K562 (cell line): ENCODE measurements at regions not wholly inside any gene's neighbourhood (a gene's known extent, or its start where the extent isn't known, plus 50 kb on each side); places are given as distances from the start of the nearest gene placed in this dataset.

Experiments
- ATAC-seq: fragments of 200-7000 bp; cut with Tn5 transposase; 3 replicates; pipeline ENCODE4 v1.9.1; 2020; ENCODE audit warnings: moderate library complexity
- BruUV-seq: library from RNA; stranded (reverse); fragments of 400-500 nt; replicated peaks from 2 replicates; lab custom pipeline; 2021; lab: Mats Ljungman, UMichigan
- CTCF ChIA-PET: fragments of 300-600 bp; formaldehyde crosslinking; extraction: SDS; loops from one replicate; lab custom pipeline; 2021; ENCODE audit warnings: low intra/inter-chr PET ratio; lab: Yijun Ruan, JAX
- POLR2A ChIA-PET: fragments of 300-600, 350-650 bp; sonication (Branson Sonifier 250); formaldehyde crosslinking; extraction: SDS; loops from one replicate; lab custom pipeline; 2021; ENCODE audit warnings: antibody characterized with exemption, inconsistent platforms; lab: Yijun Ruan, JAX
- DNase-seq, 4 experiments: peaks; one replicate each; pipeline versions ENCODE4 v3.0.0 to v3.0.0-alpha.2; 2011 to 2018; ENCODE audit warnings: low spot score in 3 of 4, mixed read lengths in 3 of 4; ENCODE audit errors: extremely low read depth in 1 of 4
- FAIRE-seq: peaks from 2 replicates; lab custom pipeline; 2011; peaks lifted over from hg19 to GRCh38; lab: Jason Lieb, UNC
- H2AFZ ChIP-seq: 2 replicates; pipeline ENCODE4 v1.6.0; 2011; ENCODE audit warnings: low read depth, low read length, control low read depth, inconsistent platforms
- H3K27ac ChIP-seq: fragments of 200-600 bp; 3 replicates; pipeline ENCODE4 v1.8.0; 2011; ENCODE audit warnings: low read depth, mild to moderate bottlenecking, control low read depth, inconsistent platforms, low read length, moderate library complexity, mixed read lengths; ENCODE audit errors: extremely low read depth
- H3K27me3 ChIP-seq, 2 experiments: fragments of 300-600 bp in 1 of 2; 2 replicates in 1 of 2; 3 replicates in 1 of 2; pipeline versions ENCODE4 v1.6.0 to v1.8.0; 2011; ENCODE audit warnings: inconsistent platforms in 2 of 2, low read length in 2 of 2, mild to moderate bottlenecking in 1 of 2, mixed read lengths in 1 of 2, moderate library complexity in 1 of 2; ENCODE audit not compliant: control insufficient read depth in 2 of 2, insufficient read depth in 2 of 2
- H3K36me3 ChIP-seq: fragments of 300-600 bp; 3 replicates; pipeline ENCODE4 v1.8.0; 2011; ENCODE audit warnings: mild to moderate bottlenecking, low read length, inconsistent platforms; ENCODE audit not compliant: control insufficient read depth, insufficient read depth
- H3K4me1 ChIP-seq, 2 experiments: fragments of 200-600 bp in 1 of 2; replicated peaks in 1 of 2; 2 replicates in 1 of 2; 3 replicates in 1 of 2; pipeline versions ENCODE4 v1.5.1 to v1.8.0; 2011; ENCODE audit warnings: inconsistent platforms in 2 of 2, low read length in 2 of 2, mild to moderate bottlenecking in 1 of 2, mixed read lengths in 1 of 2, moderate library complexity in 1 of 2; ENCODE audit not compliant: control insufficient read depth in 2 of 2, insufficient read depth in 2 of 2
- H3K4me2 ChIP-seq: 2 replicates; pipeline ENCODE4 v1.6.1; 2011; ENCODE audit warnings: low read length, control low read depth, inconsistent platforms, mixed read lengths; ENCODE audit not compliant: insufficient read depth
- H3K4me3 ChIP-seq: fragments of 200-600 bp; sonication (generic), shearing (Covaris generic); 2 replicates; pipeline ENCODE4 v1.5.1; 2016; ENCODE audit warnings: control low read depth, inconsistent platforms
- H3K79me2 ChIP-seq: fragments of 200-600 bp; 3 replicates; pipeline ENCODE4 v1.8.0; 2011; ENCODE audit warnings: low read length, inconsistent platforms; ENCODE audit not compliant: control insufficient read depth, insufficient read depth
- H3K9ac ChIP-seq, 2 experiments: 2 replicates each; pipeline versions ENCODE4 v1.6.0 to v1.6.1; 2011; ENCODE audit warnings: low read depth in 2 of 2, low read length in 2 of 2, control low read depth in 1 of 2, inconsistent platforms in 1 of 2, mild to moderate bottlenecking in 1 of 2, mixed read lengths in 1 of 2; ENCODE audit not compliant: insufficient read depth in 1 of 2
- H3K9me1 ChIP-seq: one replicate; pipeline ENCODE4 v1.6.0; 2011; ENCODE audit warnings: inconsistent platforms, mild to moderate bottlenecking, low read length, moderate library complexity; ENCODE audit not compliant: control insufficient read depth, insufficient read depth
- H3K9me3 ChIP-seq: replicated peaks from 2 replicates; pipeline ENCODE4 v1.5.1; 2011; ENCODE audit warnings: low read depth, low read length, inconsistent platforms; ENCODE audit not compliant: control insufficient read depth, insufficient read depth
- H4K20me1 ChIP-seq: replicated peaks from 2 replicates; pipeline ENCODE4 v1.6.1; 2011; ENCODE audit warnings: low read length, inconsistent platforms, mixed read lengths; ENCODE audit not compliant: control insufficient read depth, insufficient read depth
- ARID2 ChIP-seq: fragments of 450-650 bp; IDR thresholded peaks from 2 replicates; pipeline ENCODE4 v1.6.1; 2017; ENCODE audit warnings: antibody characterized with exemption, mild to moderate bottlenecking
- ARNT ChIP-seq, 2 experiments: fragments of 450-650 bp; IDR thresholded peaks; 2 replicates each; pipeline ENCODE4 v1.6.1; 2016; ENCODE audit warnings: mild to moderate bottlenecking in 1 of 2
- CCNT2 ChIP-seq: IDR thresholded peaks from 2 replicates; pipeline ENCODE4 v1.6.1; 2011; ENCODE audit warnings: borderline replicate concordance, low read depth, mild to moderate bottlenecking, moderate library complexity, mixed read lengths, low read length; ENCODE audit not compliant: insufficient read length; ENCODE audit errors: extremely low read depth
- FOXK2 ChIP-seq, 2 experiments: fragments of 450-650 bp; IDR thresholded peaks in 1 of 2; conservative IDR thresholded peaks in 1 of 2; 2 replicates each; pipeline ENCODE4 v1.6.1; 2016; ENCODE audit warnings: low read depth in 2 of 2, mild to moderate bottlenecking in 1 of 2
- HDAC1 ChIP-seq, 2 experiments: fragments of 450-650 bp; IDR thresholded peaks; 2 replicates each; pipeline ENCODE4 v1.6.1; 2016 to 2017; ENCODE audit warnings: inconsistent platforms in 1 of 2, mild to moderate bottlenecking in 1 of 2, moderate library complexity in 1 of 2
- HES1 ChIP-seq: fragments of 450-650 bp; IDR thresholded peaks from 2 replicates; pipeline ENCODE4 v1.6.1; 2016; ENCODE audit warnings: low read depth, mild to moderate bottlenecking, moderate library complexity
- MLLT1 ChIP-seq, 2 experiments: fragments of 450-650 bp; IDR thresholded peaks; 2 replicates each; pipeline ENCODE4 v1.6.1; 2016
- NBN ChIP-seq: fragments of 450-650 bp; IDR thresholded peaks from 2 replicates; pipeline ENCODE4 v1.6.1; 2016; ENCODE audit warnings: low read depth, mild to moderate bottlenecking
- PKNOX1 ChIP-seq: fragments of 450-650 bp; IDR thresholded peaks from 2 replicates; pipeline ENCODE4 v1.6.1; 2016
- RBBP5 ChIP-seq: fragments of 200-600 bp; sonication (generic); IDR thresholded peaks from 2 replicates; pipeline ENCODE4 v1.6.1; 2012; ENCODE audit warnings: borderline replicate concordance, mild to moderate bottlenecking, low read length, control low read depth, inconsistent platforms; ENCODE audit not compliant: insufficient read depth, poor library complexity, severe bottlenecking
- RBM34 ChIP-seq: fragments of 200-400 bp; formaldehyde crosslinking; IDR thresholded peaks from 2 replicates; pipeline ENCODE4 v1.6.1; 2018; ENCODE audit warnings: low read length, borderline replicate concordance; ENCODE audit not compliant: insufficient read depth
- SNRNP70 ChIP-seq: fragments of 200-400 bp; formaldehyde crosslinking; optimal IDR thresholded peaks from 2 replicates; pipeline ENCODE3; 2017; ENCODE audit warnings: low read depth, low read length
- STAG1 ChIP-seq: sonication (generic); formaldehyde crosslinking; IDR thresholded peaks from 2 replicates; pipeline ENCODE4 v1.5.0; 2020; ENCODE audit warnings: missing genetic modification reagents, borderline replicate concordance
- TAF7 ChIP-seq: fragments of 450-650 bp; IDR thresholded peaks from 2 replicates; pipeline ENCODE4 v1.6.1; 2016; ENCODE audit warnings: missing genetic modification characterization, missing compliant biosample characterization
- ZBTB49 ChIP-seq: sonication (generic); formaldehyde crosslinking; IDR thresholded peaks from 2 replicates; pipeline ENCODE4 v1.8.0; 2022; ENCODE audit warnings: missing genetic modification reagents, mild to moderate bottlenecking, borderline replicate concordance
- ZNF224 ChIP-seq: sonication (generic); formaldehyde crosslinking; IDR thresholded peaks from 2 replicates; pipeline ENCODE4 v1.8.0; 2022; ENCODE audit warnings: mild to moderate bottlenecking, missing genetic modification reagents
- WGBS: fragments of 100-300 bp; shearing (Covaris generic); methylation state at CpG from one replicate; pipeline ENCODE4 v1.1.6; 2016; ENCODE audit warnings: low coverage, mixed read lengths; ENCODE audit not compliant: insufficient coverage; ENCODE audit errors: missing lambda C conversion rate; 5-methylcytosine and 5-hydroxymethylcytosine counted together
- in situ Hi-C: fragments of 300-500 bp; cut with MboI; formaldehyde crosslinking; loops from 4 replicates; pipeline ENCODE4 v1.15.0; 2018; ENCODE audit warnings: inconsistent platforms, mixed read lengths
- intact Hi-C: fragments of 100-400 bp; cut with micrococcal nuclease; formaldehyde crosslinking; loops from 2 replicates; pipeline ENCODE4 v1.14.2; 2022

GRCh38 chr14:23814527-23815256 is 138.9 kb upstream of the DHRS4 start (continued):
- no peak for TF ChIP-seq ARID2

- FAIRE-seq (no peak), DNase-seq (no peak), ATAC-seq (no peak)
- ChIA-PET CTCF (no interaction called here), POLR2A (no interaction called here)
- WGBS, result 5% methylated on average over 5 of the region's 5 CpGs
- no peaks in the 10 kb centered on the region for H3K4me1 ChIP-seq
- H3K9me1 ChIP-seq, result no peaks in the 10 kb centered on the region
- in situ Hi-C loops (no loop called here), intact Hi-C loops (no loop called here)
- BruUV-seq, result no TSS peak
- no peak overlapping the region for H3K4me2 ChIP-seq
- H3K79me2 ChIP-seq, result no peaks in the 10 kb centered on the region
- no peaks in the 10 kb centered on the region for H3K36me3 ChIP-seq
- H3K27me3 ChIP-seq, result no peaks in the 10 kb centered on the region
- H3K9ac ChIP-seq, result no peak overlapping the region
- no peaks in the 10 kb centered on the region for H4K20me1 ChIP-seq
- H2AFZ ChIP-seq, result no peak overlapping the region
- no peaks in the 10 kb centered on the region for H3K9me3 ChIP-seq
- no peak overlapping the region for H3K27ac ChIP-seq
- H3K4me3 ChIP-seq, result no peak overlapping the region
- no peak for TF ChIP-seq FOXK2 (conservative IDR thresholded peaks at IDR 0.05 in 1 of 2, IDR thresholded peaks at IDR 0.05 in 1 of 2; ENCODE audit: low read depth in 2 of 2)
- TF ChIP-seq ARNT (IDR thresholded peaks at IDR 0.05), result no peak
- TF ChIP-seq MLLT1 (IDR thresholded peaks at IDR 0.05), result no peak
- no peak for TF ChIP-seq STAG1 (CRISPR knock-in tag)
- TF ChIP-seq HES1, result no peak
- TF ChIP-seq SNRNP70, result no peak
- no peak for TF ChIP-seq ZNF224 (CRISPR knock-in tag)
- no peak for TF ChIP-seq CCNT2
- no peak for TF ChIP-seq RBBP5
- TF ChIP-seq TAF7 (tag), result no peak
- TF ChIP-seq ZBTB49 (CRISPR knock-in tag), result no peak
- TF ChIP-seq NBN, result no peak
- TF ChIP-seq RBM34, result no peak
- TF ChIP-seq PKNOX1, result no peak
- no peak for TF ChIP-seq HDAC1 (IDR thresholded peaks at IDR 0.05)
Observed at GRCh38 chr14:23816371-23816770, 137.2 kb upstream of the DHRS4 start.
